HL-60 (cell line): ENCODE measurements at regions not wholly inside any gene's neighbourhood (a gene's known extent, or its start where the extent isn't known, plus 50 kb on each side); places are given as distances from the start of the nearest gene placed in this dataset.
"Not testable (repeated sequence)": the region's sequence is repeated elsewhere in the genome, so short reads cannot be mapped to it uniquely, and the experiment has no call there.

Experiments used
- DNase-seq, 2 experiments: peaks; one replicate each; pipeline ENCODE4 v3.0.0-alpha.2; 2010 to 2020; ENCODE audit warnings: low read depth in 1 of 2, low spot score in 1 of 2
- H3K27ac ChIP-seq: fragments of 250-450 bp; sonication (Bioruptor Pico); replicated peaks from 2 replicates; pipeline ENCODE4 v1.5.1; 2020; ENCODE audit warnings: mild to moderate bottlenecking, moderate library complexity
- H3K27me3 ChIP-seq: fragments of 250-450 bp; sonication (Bioruptor Pico); 2 replicates; pipeline ENCODE4 v1.5.1; 2021; ENCODE audit warnings: mild to moderate bottlenecking, moderate library complexity; ENCODE audit not compliant: insufficient read depth, poor library complexity, severe bottlenecking
- H3K4me3 ChIP-seq: replicated peaks from 2 replicates; pipeline ENCODE4 v1.5.1; 2011; ENCODE audit warnings: mild to moderate bottlenecking, control low read depth, low read length; ENCODE audit not compliant: insufficient read depth
- GABPA ChIP-seq: IDR thresholded peaks from 2 replicates; pipeline ENCODE4 v1.6.1; 2012; ENCODE audit warnings: low read depth
- POLR2AphosphoS5 ChIP-seq: IDR thresholded peaks from 2 replicates; pipeline ENCODE4 v1.6.1; 2012; ENCODE audit warnings: low read depth
- SPI1 ChIP-seq: IDR thresholded peaks from 2 replicates; pipeline ENCODE4 v1.6.1; 2012; ENCODE audit warnings: low read depth, mild to moderate bottlenecking, borderline replicate concordance
- TF ChIP-seq, protein P1 (sequence below): IDR thresholded peaks from 2 replicates; pipeline ENCODE4 v1.6.1; 2012; ENCODE audit warnings: low read depth; ENCODE audit not compliant: insufficient replicate concordance
- TF ChIP-seq, protein P2 (sequence below): IDR thresholded peaks from one replicate; pipeline ENCODE4 v1.5.1; 2011; ENCODE audit warnings: low read length, control low read depth, inconsistent platforms; ENCODE audit not compliant: insufficient read depth

DNA sequence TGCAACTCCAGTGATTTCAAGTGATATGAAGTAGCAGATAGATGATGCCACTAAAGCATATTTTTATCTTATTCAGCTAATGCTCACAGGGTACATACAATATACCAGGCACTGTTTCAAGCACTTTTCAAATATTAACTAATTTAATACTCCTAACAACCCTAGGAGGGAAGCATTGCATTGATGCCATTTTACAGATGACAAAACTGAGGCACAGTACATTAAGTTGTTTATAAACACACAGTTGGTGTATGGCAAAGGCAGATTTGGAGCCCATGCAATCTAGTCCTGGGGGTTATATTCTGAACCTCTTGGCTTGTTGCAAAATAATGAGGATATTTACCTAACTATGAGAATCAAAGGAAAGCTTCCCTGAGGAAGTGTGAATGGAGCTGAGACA, 371.0 kb downstream of the SFMBT2 start:
- Histone ChIP-seq H3K4me3 (no peak overlapping the region), H3K27me3 (no peaks in the 10 kb centered on the region), H3K27ac (no peak overlapping the region)
- TF ChIP-seq, protein P1, sequence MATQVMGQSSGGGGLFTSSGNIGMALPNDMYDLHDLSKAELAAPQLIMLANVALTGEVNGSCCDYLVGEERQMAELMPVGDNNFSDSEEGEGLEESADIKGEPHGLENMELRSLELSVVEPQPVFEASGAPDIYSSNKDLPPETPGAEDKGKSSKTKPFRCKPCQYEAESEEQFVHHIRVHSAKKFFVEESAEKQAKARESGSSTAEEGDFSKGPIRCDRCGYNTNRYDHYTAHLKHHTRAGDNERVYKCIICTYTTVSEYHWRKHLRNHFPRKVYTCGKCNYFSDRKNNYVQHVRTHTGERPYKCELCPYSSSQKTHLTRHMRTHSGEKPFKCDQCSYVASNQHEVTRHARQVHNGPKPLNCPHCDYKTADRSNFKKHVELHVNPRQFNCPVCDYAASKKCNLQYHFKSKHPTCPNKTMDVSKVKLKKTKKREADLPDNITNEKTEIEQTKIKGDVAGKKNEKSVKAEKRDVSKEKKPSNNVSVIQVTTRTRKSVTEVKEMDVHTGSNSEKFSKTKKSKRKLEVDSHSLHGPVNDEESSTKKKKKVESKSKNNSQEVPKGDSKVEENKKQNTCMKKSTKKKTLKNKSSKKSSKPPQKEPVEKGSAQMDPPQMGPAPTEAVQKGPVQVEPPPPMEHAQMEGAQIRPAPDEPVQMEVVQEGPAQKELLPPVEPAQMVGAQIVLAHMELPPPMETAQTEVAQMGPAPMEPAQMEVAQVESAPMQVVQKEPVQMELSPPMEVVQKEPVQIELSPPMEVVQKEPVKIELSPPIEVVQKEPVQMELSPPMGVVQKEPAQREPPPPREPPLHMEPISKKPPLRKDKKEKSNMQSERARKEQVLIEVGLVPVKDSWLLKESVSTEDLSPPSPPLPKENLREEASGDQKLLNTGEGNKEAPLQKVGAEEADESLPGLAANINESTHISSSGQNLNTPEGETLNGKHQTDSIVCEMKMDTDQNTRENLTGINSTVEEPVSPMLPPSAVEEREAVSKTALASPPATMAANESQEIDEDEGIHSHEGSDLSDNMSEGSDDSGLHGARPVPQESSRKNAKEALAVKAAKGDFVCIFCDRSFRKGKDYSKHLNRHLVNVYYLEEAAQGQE: no peak
- TF ChIP-seq POLR2AphosphoS5: no peak
- TF ChIP-seq GABPA: no peak
- TF ChIP-seq, protein P2, sequence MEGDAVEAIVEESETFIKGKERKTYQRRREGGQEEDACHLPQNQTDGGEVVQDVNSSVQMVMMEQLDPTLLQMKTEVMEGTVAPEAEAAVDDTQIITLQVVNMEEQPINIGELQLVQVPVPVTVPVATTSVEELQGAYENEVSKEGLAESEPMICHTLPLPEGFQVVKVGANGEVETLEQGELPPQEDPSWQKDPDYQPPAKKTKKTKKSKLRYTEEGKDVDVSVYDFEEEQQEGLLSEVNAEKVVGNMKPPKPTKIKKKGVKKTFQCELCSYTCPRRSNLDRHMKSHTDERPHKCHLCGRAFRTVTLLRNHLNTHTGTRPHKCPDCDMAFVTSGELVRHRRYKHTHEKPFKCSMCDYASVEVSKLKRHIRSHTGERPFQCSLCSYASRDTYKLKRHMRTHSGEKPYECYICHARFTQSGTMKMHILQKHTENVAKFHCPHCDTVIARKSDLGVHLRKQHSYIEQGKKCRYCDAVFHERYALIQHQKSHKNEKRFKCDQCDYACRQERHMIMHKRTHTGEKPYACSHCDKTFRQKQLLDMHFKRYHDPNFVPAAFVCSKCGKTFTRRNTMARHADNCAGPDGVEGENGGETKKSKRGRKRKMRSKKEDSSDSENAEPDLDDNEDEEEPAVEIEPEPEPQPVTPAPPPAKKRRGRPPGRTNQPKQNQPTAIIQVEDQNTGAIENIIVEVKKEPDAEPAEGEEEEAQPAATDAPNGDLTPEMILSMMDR: no peak
- TF ChIP-seq SPI1: no peak
- DNase-seq: no peak

DNA sequence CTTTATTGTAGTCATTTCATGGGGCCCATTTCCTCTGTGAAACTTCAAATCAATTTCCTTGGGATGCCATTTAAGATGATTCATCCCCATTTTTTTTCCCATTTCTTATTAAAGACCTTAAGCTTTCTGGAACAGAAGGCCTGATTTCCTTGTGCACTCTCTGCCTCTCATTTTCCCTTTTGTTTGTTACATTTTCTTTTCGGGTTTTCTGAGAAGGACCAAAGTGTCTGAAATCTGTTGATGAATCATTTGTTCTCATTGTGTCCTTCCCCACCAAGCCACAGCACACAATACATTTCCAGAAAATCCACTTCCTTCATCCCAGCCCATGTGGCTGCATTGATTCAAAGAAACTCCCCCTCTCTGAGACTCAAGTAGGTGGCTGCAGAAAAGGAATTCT, 372.4 kb downstream of the SFMBT2 start:
- no peak for DNase-seq
- no peak for TF ChIP-seq POLR2AphosphoS5
- TF ChIP-seq, protein P2: no peak
- TF ChIP-seq, protein P1: no peak
- TF ChIP-seq SPI1: no peak
- TF ChIP-seq GABPA: no peak
- Histone ChIP-seq H3K4me3 (no peak overlapping the region), H3K27me3 (no peaks in the 10 kb centered on the region), H3K27ac (no peak overlapping the region)

DNA sequence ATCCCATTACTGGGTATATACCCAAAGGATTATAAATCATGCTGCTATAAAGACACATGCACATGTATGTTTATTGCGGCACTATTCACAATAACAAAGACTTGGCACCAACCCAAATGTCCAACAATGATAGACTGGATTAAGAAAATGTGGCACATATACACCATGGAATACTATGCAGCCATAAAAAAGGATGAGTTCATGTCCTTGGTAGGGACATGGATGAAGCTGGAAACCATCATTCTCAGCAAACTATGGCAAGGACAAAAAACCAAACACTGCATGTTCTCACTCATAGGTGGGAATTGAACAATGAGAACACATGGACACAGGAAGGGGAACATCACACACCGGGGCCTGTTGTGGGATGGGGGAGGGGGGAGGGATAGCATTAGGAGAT, 373.4 kb downstream of the SFMBT2 start:
- DNase-seq, H3K27me3 ChIP-seq, H3K4me3 ChIP-seq, H3K27ac ChIP-seq: not testable (repeated sequence)

DNA sequence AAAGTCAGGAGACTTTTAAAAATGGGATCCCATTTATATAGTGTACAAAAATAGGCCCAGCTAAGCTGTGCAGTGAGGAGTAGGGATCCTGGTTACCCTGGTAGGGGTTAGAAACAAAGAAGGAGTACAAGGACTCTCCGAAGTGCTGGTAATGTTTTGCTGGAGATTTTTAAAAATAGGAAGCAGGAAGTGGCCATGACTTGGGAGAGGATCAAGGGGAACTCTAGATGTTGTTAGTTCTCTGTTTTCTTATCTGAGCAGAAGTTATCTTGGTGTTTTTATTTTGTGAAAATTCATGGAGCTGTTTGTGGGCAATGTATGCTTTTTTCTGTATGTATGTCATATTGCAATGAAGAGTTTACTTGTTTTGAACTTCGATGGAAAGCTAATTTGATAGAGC, 373.9 kb downstream of the SFMBT2 start:
- H3K4me3 ChIP-seq: no peak overlapping the region
- no peak for DNase-seq
- no peak overlapping the region for H3K27ac ChIP-seq
- no peaks in the 10 kb centered on the region for H3K27me3 ChIP-seq
- TF ChIP-seq, protein P1: no peak
- TF ChIP-seq SPI1: peak; percentile 29; the same call in 1 of the 2 replicates
